ENCODE measurements at regions not wholly inside any gene's neighbourhood (a gene's known extent, or its start where the extent isn't known, plus 50 kb on each side); places are given as distances from the start of the nearest gene placed in this dataset.

DNA sequence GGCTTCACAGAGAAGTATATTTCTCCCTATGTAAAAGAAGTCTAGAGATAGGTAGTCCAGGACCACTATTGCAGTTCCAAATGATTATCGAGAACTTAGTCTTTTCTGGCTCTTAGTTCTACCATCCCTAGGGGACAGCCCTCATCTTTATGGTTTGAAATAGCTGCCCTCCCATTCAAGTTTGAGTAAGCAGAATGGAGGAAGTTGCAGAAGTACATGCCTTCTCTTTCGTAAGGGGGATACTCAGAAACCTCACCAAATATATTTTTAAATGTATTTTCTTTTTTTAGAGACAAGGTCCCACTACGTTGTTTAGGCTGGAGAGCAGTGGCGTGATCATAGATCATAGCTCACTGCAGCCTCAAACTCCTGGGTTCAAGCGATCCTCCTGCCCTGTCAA lies 236.8 kb upstream of the RREB1 start:
- Histone ChIP-seq H3K27ac (ENCODE audit: insufficient read depth, low read depth, low read length) (no peak overlapping the region), H4K20me1 (replicated peaks; ENCODE audit: control insufficient read depth, extremely low read depth, insufficient read depth, low read length) (no peaks in the 10 kb centered on the region), H3K9me1 (replicated peaks; ENCODE audit: control insufficient read depth, extremely low read depth, insufficient read depth, low read length) (no peaks in the 10 kb centered on the region), H3K4me3 (replicated peaks in 1 of 3; ENCODE audit: insufficient read depth in 1 of 3, low read depth in 1 of 3, low read length in 3 of 3) (no peak overlapping the region), H3K27me3 (ENCODE audit: control insufficient read depth in 2 of 2, insufficient read depth in 2 of 2, low read length in 2 of 2) (no peaks in the 10 kb centered on the region), H3K4me1 (ENCODE audit: control insufficient read depth, extremely low read depth, insufficient read depth, low read length) (no peaks in the 10 kb centered on the region), H3K9me3 (replicated peaks; ENCODE audit: control insufficient read depth, insufficient read depth, low read length) (no peaks in the 10 kb centered on the region), H2AFZ (ENCODE audit: low read depth, low read length) (no peak overlapping the region), H3K9ac (replicated peaks; ENCODE audit: extremely low read depth, insufficient read depth, low read length) (no peak overlapping the region), H3K79me2 (ENCODE audit: control insufficient read depth, insufficient read depth, low read length) (no peaks in the 10 kb centered on the region), H3K36me3 (ENCODE audit: control insufficient read depth in 2 of 2, extremely low read depth in 1 of 2, insufficient read depth in 2 of 2, low read length in 2 of 2) (no peaks in the 10 kb centered on the region), H3K4me2 (ENCODE audit: insufficient read depth, low read length) (no peak overlapping the region)
- CTCF ChIA-PET: no interaction called here
- no TSS peak for BruUV-seq (replicated peaks)
- FAIRE-seq: no peak
- dilution Hi-C loops (cut with MboI; ENCODE audit: extremely low pct_ligation_motif_present, low sequenced_read_pairs) (no loop called here), intact Hi-C loops (cut with micrococcal nuclease) (no loop called here)
- no peak for DNase-seq (ENCODE audit: low read depth, low spot score)
- TF ChIP-seq, protein P1, sequence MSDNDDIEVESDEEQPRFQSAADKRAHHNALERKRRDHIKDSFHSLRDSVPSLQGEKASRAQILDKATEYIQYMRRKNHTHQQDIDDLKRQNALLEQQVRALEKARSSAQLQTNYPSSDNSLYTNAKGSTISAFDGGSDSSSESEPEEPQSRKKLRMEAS (IDR thresholded peaks at IDR 0.05; ENCODE audit: insufficient read depth, insufficient read length): no peak
- TF ChIP-seq CTCF (IDR thresholded peaks at IDR 0.05; ENCODE audit: extremely low read depth in 1 of 2, insufficient read depth in 1 of 2, low read depth in 1 of 2, low read length in 2 of 2) (no peak), JUN (IDR thresholded peaks at IDR 0.05; ENCODE audit: borderline replicate concordance, insufficient read depth, insufficient read length, low read depth) (no peak), GATA2 (IDR thresholded peaks at IDR 0.05; ENCODE audit: insufficient read depth, insufficient read length, low read depth, low read length) (no peak), POLR2AphosphoS5 (IDR thresholded peaks at IDR 0.05; ENCODE audit: insufficient read depth, low read depth, low read length) (no peak), EZH2 (IDR thresholded peaks at IDR 0.05; ENCODE audit: borderline replicate concordance, low read depth, low read length, severe bottlenecking) (no peak), MYC (IDR thresholded peaks at IDR 0.05; ENCODE audit: low read depth, low read length) (no peak), FOS (IDR thresholded peaks at IDR 0.05; ENCODE audit: borderline replicate concordance, insufficient read depth, low read length) (no peak), POLR2A (IDR thresholded peaks at IDR 0.05; ENCODE audit: low read depth, low read length) (no peak)
- POLR2A ChIA-PET: no interaction called here
